Kidney glomerular epithelial cell (primary cell): ENCODE measurements at regions not wholly inside any gene's neighbourhood (a gene's known extent, or its start where the extent isn't known, plus 50 kb on each side); places are given as distances from the start of the nearest gene placed in this dataset.

ENCODE experiments used
- DNase-seq: peaks from one replicate; lab custom pipeline; 2025; lab: John Stamatoyannopoulos, UW

- no peak for DNase-seq
Observed at GRCh38 chr1:219317762-219318353, 144.2 kb downstream of the LYPLAL1 start.

GRCh38 chr1:219316066-219316465 is 142.4 kb downstream of the LYPLAL1 start:
- no peak for DNase-seq

GRCh38 chr1:219313961-219314360 is 140.3 kb downstream of the LYPLAL1 start:
- DNase-seq, result no peak

- DNase-seq, result peak; percentile 50
Observed at GRCh38 chr1:219312967-219313366, 139.3 kb downstream of the LYPLAL1 start.

GRCh38 chr1:219310181-219310728 is 136.6 kb downstream of the LYPLAL1 start:
- DNase-seq, result no peak

- no peak for DNase-seq
Observed at GRCh38 chr1:219308367-219308766, 134.7 kb downstream of the LYPLAL1 start.

- DNase-seq, result peak; percentile 77
Observed at GRCh38 chr1:219304227-219305226, 130.8 kb downstream of the LYPLAL1 start.

GRCh38 chr1:219302697-219303096 is 129.0 kb downstream of the LYPLAL1 start:
- DNase-seq, result peak; percentile 15

- DNase-seq, result no peak
Observed at GRCh38 chr1:219299420-219299819, 125.7 kb downstream of the LYPLAL1 start.

GRCh38 chr1:219298571-219299148 is 125.0 kb downstream of the LYPLAL1 start:
- peak; percentile 75 for DNase-seq

GRCh38 chr1:219296430-219297355 is 123.0 kb downstream of the LYPLAL1 start:
- DNase-seq, result peak; percentile 45

GRCh38 chr1:219294251-219294650 is 120.6 kb downstream of the LYPLAL1 start:
- no peak for DNase-seq

GRCh38 chr1:219293410-219293809 is 119.7 kb downstream of the LYPLAL1 start:
- no peak for DNase-seq

- no peak for DNase-seq
Observed at GRCh38 chr1:219292999-219293398, 119.3 kb downstream of the LYPLAL1 start.

GRCh38 chr1:219292341-219292740 is 118.7 kb downstream of the LYPLAL1 start:
- DNase-seq, result no peak

- no peak for DNase-seq
Observed at GRCh38 chr1:219289171-219289570, 115.5 kb downstream of the LYPLAL1 start.

- DNase-seq, result no peak
Observed at GRCh38 chr1:219283541-219283940, 109.9 kb downstream of the LYPLAL1 start.

- no peak for DNase-seq
Observed at GRCh38 chr1:219281831-219282230, 108.2 kb downstream of the LYPLAL1 start.

- DNase-seq, result peak; percentile 29
Observed at GRCh38 chr1:219279017-219279770, 105.5 kb downstream of the LYPLAL1 start.

GRCh38 chr1:219278288-219278687 is 104.6 kb downstream of the LYPLAL1 start:
- no peak for DNase-seq
